A673 (cell line): ENCODE measurements at regions not wholly inside any gene's neighbourhood (a gene's known extent, or its start where the extent isn't known, plus 50 kb on each side); places are given as distances from the start of the nearest gene placed in this dataset.

Experiments
- BruUV-seq: library from RNA; stranded (reverse); fragments of 400-500 nt; replicated peaks from 2 replicates; lab custom pipeline; 2021; lab: Mats Ljungman, UMichigan
- CTCF ChIA-PET: fragments of 300-600 bp; sonication (Branson Sonifier 250); formaldehyde crosslinking; loops from one replicate; lab custom pipeline; 2022; ENCODE audit warnings: antibody characterized with exemption; lab: Charles Lee
- POLR2A ChIA-PET: fragments of 300-600 bp; sonication (Branson Sonifier 250); formaldehyde crosslinking; loops from one replicate; lab custom pipeline; 2022; ENCODE audit warnings: antibody characterized with exemption; ENCODE audit not compliant: low non-redundant PET; lab: Charles Lee
- DNase-seq: peaks from one replicate; pipeline ENCODE4 v3.0.0-alpha.2; 2015; ENCODE audit warnings: low spot score
- H3K27ac ChIP-seq: fragments of 200-600 bp; sonication (generic); 2 replicates; pipeline ENCODE4 v1.5.1; 2016; ENCODE audit warnings: mixed run types, low read depth, mild to moderate bottlenecking, mixed read lengths, antibody characterized with exemption, low read length; ENCODE audit not compliant: poor library complexity, severe bottlenecking
- H3K27me3 ChIP-seq: fragments of 200-600 bp; sonication (generic); replicated peaks from 2 replicates; pipeline ENCODE4 v1.6.1; 2017; ENCODE audit warnings: mixed run types, low read depth, mild to moderate bottlenecking, mixed read lengths, antibody characterized with exemption, low read length; ENCODE audit not compliant: insufficient read depth, poor library complexity
- H3K36me3 ChIP-seq: fragments of 200-600 bp; sonication (generic); 2 replicates; pipeline ENCODE4 v1.6.1; 2016; ENCODE audit warnings: mixed run types, mild to moderate bottlenecking, mixed read lengths, antibody characterized with exemption, low read length; ENCODE audit not compliant: insufficient read depth, poor library complexity, severe bottlenecking
- H3K4me1 ChIP-seq: fragments of 200-600 bp; sonication (generic); 2 replicates; pipeline ENCODE4 v1.6.1; 2017; ENCODE audit warnings: mixed run types, mild to moderate bottlenecking, mixed read lengths, antibody characterized with exemption, low read length; ENCODE audit not compliant: insufficient read depth, poor library complexity, severe bottlenecking
- H3K4me3 ChIP-seq: fragments of 200-600 bp; sonication (generic); 2 replicates; pipeline ENCODE4 v1.5.1; 2016; ENCODE audit warnings: low read depth, mixed run types, mild to moderate bottlenecking, mixed read lengths, low read length; ENCODE audit not compliant: poor library complexity, severe bottlenecking
- H3K9me3 ChIP-seq: fragments of 200-600 bp; sonication (generic); 2 replicates; pipeline ENCODE4 v1.6.1; 2016; ENCODE audit warnings: mixed run types, low read depth, mild to moderate bottlenecking, mixed read lengths, antibody characterized with exemption, low read length; ENCODE audit not compliant: poor library complexity, severe bottlenecking
- EZH2 ChIP-seq: fragments of 200-600 bp; sonication (generic); IDR thresholded peaks from 2 replicates; pipeline ENCODE4 v1.6.1; 2017; ENCODE audit warnings: borderline replicate concordance, low read depth, mild to moderate bottlenecking, mixed read lengths, antibody characterized with exemption, low read length; ENCODE audit not compliant: poor library complexity, severe bottlenecking
- intact Hi-C: fragments of 100-400 bp; cut with micrococcal nuclease; formaldehyde crosslinking; loops from one replicate; pipeline ENCODE4 v1.10.0; 2022; ENCODE audit not compliant: unreplicated experiment
- TF ChIP-seq, protein P1 (sequence below): fragments of 300-800, 200-600 bp; sonication (generic); conservative IDR thresholded peaks from 2 replicates; pipeline ENCODE4 v1.5.1; 2017; ENCODE audit warnings: low read depth, mild to moderate bottlenecking, antibody characterized with exemption, low read length, moderate library complexity, mixed read lengths

DNA sequence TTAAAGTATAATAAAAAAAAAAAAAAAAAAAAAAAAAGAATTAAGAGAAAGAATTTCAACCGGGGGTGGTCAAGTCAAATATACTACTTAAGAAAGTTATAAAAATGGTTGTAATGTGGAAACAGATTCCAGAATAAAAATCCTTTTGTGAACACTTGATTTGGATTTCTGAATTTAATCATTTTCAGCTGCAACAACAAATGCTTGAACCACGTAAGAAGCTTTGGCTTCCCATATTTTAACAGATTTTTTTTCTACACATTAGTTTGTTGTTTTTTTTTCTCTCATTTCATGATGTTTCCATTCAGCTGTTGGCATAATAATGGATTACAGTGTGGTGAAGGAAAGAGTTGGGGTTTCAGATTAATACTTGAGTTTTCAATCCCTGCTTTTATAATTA is 137.3 kb upstream of the AGR3 start:
- BruUV-seq, result no TSS peak
- peaks cover 7% of the 10 kb centered on the region for H3K4me1 ChIP-seq
- no peaks in the 10 kb centered on the region for H3K36me3 ChIP-seq
- CTCF ChIA-PET, result no interaction called here
- no peak overlapping the region for H3K4me3 ChIP-seq
- POLR2A ChIA-PET, result no interaction called here
- H3K9me3 ChIP-seq, result no peaks in the 10 kb centered on the region
- intact Hi-C loops, result no loop called here
- no peaks in the 10 kb centered on the region for H3K27me3 ChIP-seq
- no peak for DNase-seq
- TF ChIP-seq, protein P1, sequence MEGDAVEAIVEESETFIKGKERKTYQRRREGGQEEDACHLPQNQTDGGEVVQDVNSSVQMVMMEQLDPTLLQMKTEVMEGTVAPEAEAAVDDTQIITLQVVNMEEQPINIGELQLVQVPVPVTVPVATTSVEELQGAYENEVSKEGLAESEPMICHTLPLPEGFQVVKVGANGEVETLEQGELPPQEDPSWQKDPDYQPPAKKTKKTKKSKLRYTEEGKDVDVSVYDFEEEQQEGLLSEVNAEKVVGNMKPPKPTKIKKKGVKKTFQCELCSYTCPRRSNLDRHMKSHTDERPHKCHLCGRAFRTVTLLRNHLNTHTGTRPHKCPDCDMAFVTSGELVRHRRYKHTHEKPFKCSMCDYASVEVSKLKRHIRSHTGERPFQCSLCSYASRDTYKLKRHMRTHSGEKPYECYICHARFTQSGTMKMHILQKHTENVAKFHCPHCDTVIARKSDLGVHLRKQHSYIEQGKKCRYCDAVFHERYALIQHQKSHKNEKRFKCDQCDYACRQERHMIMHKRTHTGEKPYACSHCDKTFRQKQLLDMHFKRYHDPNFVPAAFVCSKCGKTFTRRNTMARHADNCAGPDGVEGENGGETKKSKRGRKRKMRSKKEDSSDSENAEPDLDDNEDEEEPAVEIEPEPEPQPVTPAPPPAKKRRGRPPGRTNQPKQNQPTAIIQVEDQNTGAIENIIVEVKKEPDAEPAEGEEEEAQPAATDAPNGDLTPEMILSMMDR, result no peak
- TF ChIP-seq EZH2, result no peak
- H3K27ac ChIP-seq, result no peak overlapping the region

DNA sequence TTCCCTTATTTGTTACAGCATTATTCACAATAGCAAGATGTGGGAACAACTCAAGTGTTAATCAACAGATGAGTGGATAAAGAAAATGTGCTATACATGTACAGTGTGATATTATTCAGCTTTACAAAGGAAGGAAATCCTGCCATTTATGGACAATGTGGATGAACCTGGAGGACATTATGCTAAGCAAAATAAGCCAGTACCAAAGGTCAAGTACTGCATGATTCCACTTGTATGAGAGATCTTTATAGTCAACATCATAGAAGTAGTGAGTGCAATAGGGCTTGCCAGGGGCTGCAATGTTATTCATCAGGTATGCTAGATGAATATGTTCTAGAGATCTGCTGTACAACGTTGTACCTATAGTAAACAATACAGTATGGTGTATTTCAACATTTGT is 138.5 kb upstream of the AGR3 start:
- POLR2A ChIA-PET, result no interaction called here

DNA sequence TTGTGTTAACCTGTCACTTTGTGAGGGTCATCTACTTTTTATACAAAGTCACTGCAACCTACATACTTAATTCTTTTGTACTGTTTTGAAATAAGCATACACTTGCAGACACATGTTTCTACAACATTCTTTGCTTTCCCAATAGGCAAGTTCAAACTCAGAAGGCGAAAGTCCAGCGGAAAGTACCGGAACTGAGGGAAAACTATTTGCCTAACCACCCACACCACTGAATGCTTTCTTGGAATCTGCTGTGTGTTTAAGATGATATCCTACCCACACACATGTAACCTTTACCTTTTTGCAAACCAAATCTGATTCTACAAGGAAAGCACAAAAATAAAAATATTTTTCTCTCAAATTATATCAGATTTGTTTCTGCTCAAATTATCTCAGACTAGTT is 139.4 kb upstream of the AGR3 start:
- DNase-seq, result no peak
- no TSS peak for BruUV-seq

More for the DNA sequence above, 138.5 kb upstream of the AGR3 start:
- no TSS peak for BruUV-seq
- H3K36me3 ChIP-seq, result no peaks in the 10 kb centered on the region
- intact Hi-C loops, result no loop called here
- CTCF ChIA-PET, result no interaction called here
- no peak for DNase-seq
- TF ChIP-seq, protein P1, result no peak
- TF ChIP-seq EZH2, result no peak
- H3K4me1 ChIP-seq, result peaks cover 6% of the 10 kb centered on the region
- no peaks in the 10 kb centered on the region for H3K27me3 ChIP-seq
- no peak overlapping the region for H3K4me3 ChIP-seq
- no peaks in the 10 kb centered on the region for H3K9me3 ChIP-seq
- H3K27ac ChIP-seq, result no peak overlapping the region

More for the DNA sequence above, 139.4 kb upstream of the AGR3 start:
- H3K9me3 ChIP-seq, result no peaks in the 10 kb centered on the region
- H3K27me3 ChIP-seq, result no peaks in the 10 kb centered on the region
- no peaks in the 10 kb centered on the region for H3K36me3 ChIP-seq
- intact Hi-C loops, result no loop called here
- TF ChIP-seq EZH2, result no peak
- TF ChIP-seq, protein P1, result no peak
- CTCF ChIA-PET, result no interaction called here
- H3K4me1 ChIP-seq, result no peaks in the 10 kb centered on the region
- H3K27ac ChIP-seq, result no peak overlapping the region
- no peak overlapping the region for H3K4me3 ChIP-seq
- POLR2A ChIA-PET, result no interaction called here
